CD14-positive monocyte (primary cell): ENCODE measurements at regions not wholly inside any gene's neighbourhood (a gene's known extent, or its start where the extent isn't known, plus 50 kb on each side); places are given as distances from the start of the nearest gene placed in this dataset.

Experiments
- DNase-seq, 3 donors: peaks; one replicate each; pipeline ENCODE4 v3.0.0-alpha.2; 2011 to 2022
- H2AFZ ChIP-seq: 2 replicates; pipeline ENCODE4 v1.6.0; 2012; ENCODE audit warnings: mild to moderate bottlenecking, low read depth, low read length, inconsistent platforms; ENCODE audit not compliant: insufficient read depth, poor library complexity, severe bottlenecking
- H3K27ac ChIP-seq, 2 donors: 1 replicate in 1 of 2; 2 replicates in 1 of 2; pipeline ENCODE4 v1.5.1; 2012 to 2013; ENCODE audit warnings: low read length in 2 of 2, control low read depth in 1 of 2, inconsistent platforms in 1 of 2, low read depth in 1 of 2, mild to moderate bottlenecking in 1 of 2
- H3K27me3 ChIP-seq, 2 donors: one replicate each; pipeline versions ENCODE4 v1.6.0 to v1.6.1; 2011 to 2013; ENCODE audit warnings: low read length in 2 of 2; ENCODE audit not compliant: control insufficient read depth in 2 of 2, insufficient read depth in 2 of 2
- H3K36me3 ChIP-seq, 2 donors: replicated peaks in 1 of 2; 1 replicate in 1 of 2; 2 replicates in 1 of 2; pipeline versions ENCODE4 v1.5.1 to v1.6.1; 2012 to 2013; ENCODE audit warnings: low read length in 2 of 2, control low read depth in 1 of 2, inconsistent platforms in 1 of 2, mild to moderate bottlenecking in 1 of 2; ENCODE audit not compliant: insufficient read depth in 2 of 2, control insufficient read depth in 1 of 2
- H3K4me1 ChIP-seq, 2 donors: 1 replicate in 1 of 2; 2 replicates in 1 of 2; pipeline versions ENCODE4 v1.5.1 to v1.6.1; 2012 to 2013; ENCODE audit warnings: low read length in 2 of 2, control low read depth in 1 of 2, inconsistent platforms in 1 of 2, mild to moderate bottlenecking in 1 of 2, moderate library complexity in 1 of 2; ENCODE audit not compliant: insufficient read depth in 2 of 2, control insufficient read depth in 1 of 2
- H3K4me2 ChIP-seq: replicated peaks from 2 replicates; pipeline ENCODE3; 2012; ENCODE audit warnings: low read length, moderate library complexity, mild to moderate bottlenecking; ENCODE audit not compliant: poor library complexity, severe bottlenecking; ENCODE audit errors: extremely low read depth
- H3K4me3 ChIP-seq, 3 experiments: fragments of 200-600 bp in 1 of 3; sonication (generic) in 1 of 3; replicated peaks in 1 of 3; 1 replicate in 2 of 3; 2 replicates in 1 of 3; pipeline ENCODE4 v1.5.1; 2011 to 2013; ENCODE audit warnings: low read length in 3 of 3, mild to moderate bottlenecking in 3 of 3, control low read depth in 2 of 3, low read depth in 2 of 3, inconsistent platforms in 1 of 3, moderate library complexity in 1 of 3
- H3K79me2 ChIP-seq: 2 replicates; pipeline ENCODE4 v1.6.0; 2012; ENCODE audit warnings: mild to moderate bottlenecking, control low read depth, inconsistent platforms, low read length, moderate library complexity; ENCODE audit not compliant: insufficient read depth
- H3K9ac ChIP-seq: 2 replicates; pipeline ENCODE4 v1.6.0; 2017; ENCODE audit warnings: low read length, mild to moderate bottlenecking; ENCODE audit not compliant: insufficient read depth, poor library complexity, severe bottlenecking
- H3K9me3 ChIP-seq, 2 donors: replicated peaks in 1 of 2; 1 replicate in 1 of 2; 2 replicates in 1 of 2; pipeline versions ENCODE4 v1.5.1 to v1.6.1; 2012 to 2013; ENCODE audit warnings: low read length in 2 of 2, control low read depth in 1 of 2; ENCODE audit not compliant: control insufficient read depth in 1 of 2, insufficient read depth in 1 of 2
- H4K20me1 ChIP-seq: 2 replicates; pipeline ENCODE4 v1.6.0; 2012; ENCODE audit warnings: mild to moderate bottlenecking, low read length, control low read depth, moderate library complexity; ENCODE audit not compliant: insufficient read depth
- H3K27ac Mint-ChIP-seq, 7 donors: one replicate each; pipeline ENCODE4 v1.8.0; 2020; ENCODE audit warnings: mild to moderate bottlenecking in 7 of 7, mixed read lengths in 7 of 7, moderate library complexity in 6 of 7, inconsistent platforms in 2 of 7
- H3K27me3 Mint-ChIP-seq, 3 donors: one replicate each; pipeline ENCODE4 v1.8.0; 2021 to 2022; ENCODE audit warnings: low read depth in 3 of 3, mild to moderate bottlenecking in 3 of 3, mixed read lengths in 3 of 3, moderate library complexity in 3 of 3, inconsistent platforms in 1 of 3
- H3K36me3 Mint-ChIP-seq, 2 donors: one replicate each; pipeline ENCODE4 v1.8.0; 2020; ENCODE audit warnings: mixed read lengths in 2 of 2, inconsistent platforms in 1 of 2, mild to moderate bottlenecking in 1 of 2
- H3K4me1 Mint-ChIP-seq: one replicate; pipeline ENCODE4 v1.8.0; 2020; ENCODE audit warnings: mild to moderate bottlenecking, mixed read lengths
- H3K4me3 Mint-ChIP-seq, 2 donors: one replicate each; pipeline ENCODE4 v1.8.0; 2020; ENCODE audit warnings: mild to moderate bottlenecking in 2 of 2, mixed read lengths in 2 of 2, moderate library complexity in 1 of 2
- H3K9me3 Mint-ChIP-seq, 7 donors: one replicate each; pipeline ENCODE4 v1.8.0; 2020 to 2022; ENCODE audit warnings: mixed read lengths in 7 of 7, mild to moderate bottlenecking in 6 of 7, moderate library complexity in 6 of 7, inconsistent platforms in 2 of 7
- CTCF ChIP-seq: fragments of 200-600 bp; IDR thresholded peaks from one replicate; pipeline ENCODE4 v1.8.0; 2022; ENCODE audit warnings: antibody characterized with exemption, mild to moderate bottlenecking
- WGBS: methylation state at CpG from one replicate; pipeline ENCODE4 v1.1.5; 2013; ENCODE audit warnings: missing lambda C conversion rate; ENCODE audit not compliant: insufficient coverage; 5-methylcytosine and 5-hydroxymethylcytosine counted together
- intact Hi-C, 2 donors: fragments of 100-400 bp; cut with micrococcal nuclease; formaldehyde crosslinking; loops; one replicate each; pipeline versions ENCODE4 v1.15.0 to v1.15.1; 2023

- no peaks in the 10 kb centered on the region for H3K4me1 Mint-ChIP-seq
- H3K4me3 ChIP-seq = no peak overlapping the region
These were observed 881.4 kb downstream of the DNAH5 start for GRCh38 chr5:13063088-13063487.

GRCh38 chr5:13045897-13046551 is 898.5 kb downstream of the DNAH5 start:
- H3K9ac ChIP-seq = no peak overlapping the region
- H3K4me3 ChIP-seq = no peak overlapping the region
- no peak for TF ChIP-seq CTCF
- peaks cover 7 to 20% (median 7%) of the 10 kb centered on the region in 7 donors for H3K9me3 Mint-ChIP-seq
- intact Hi-C loops = no loop called here
- H3K27me3 ChIP-seq = no peaks in the 10 kb centered on the region
- H3K36me3 Mint-ChIP-seq = no peaks in the 10 kb centered on the region
- H3K27ac ChIP-seq = no peak overlapping the region
- no peak overlapping the region for H3K4me2 ChIP-seq
- no peaks in the 10 kb centered on the region for H3K79me2 ChIP-seq
- H3K4me1 Mint-ChIP-seq = no peaks in the 10 kb centered on the region
- WGBS = no CpG with 5 or more reads among the region's 3 CpGs
- H3K27me3 Mint-ChIP-seq = peaks cover 0 to 2% (median 0%) of the 10 kb centered on the region in 3 donors
- DNase-seq = no peak
- peaks cover 3 to 6% of the 10 kb centered on the region in 2 donors for H3K9me3 ChIP-seq
- no peaks in the 10 kb centered on the region for H3K36me3 ChIP-seq
- no peak overlapping the region for H3K27ac Mint-ChIP-seq
- no peak overlapping the region for H3K4me3 Mint-ChIP-seq
- no peaks in the 10 kb centered on the region for H4K20me1 ChIP-seq
- no peaks in the 10 kb centered on the region for H3K4me1 ChIP-seq
- no peak overlapping the region for H2AFZ ChIP-seq

More at GRCh38 chr5:13063088-13063487, 881.4 kb downstream of the DNAH5 start:
- no peak for TF ChIP-seq CTCF
- Histone ChIP-seq H3K4me2 (no peak overlapping the region), H3K9me3 (peaks cover 4 to 11% of the 10 kb centered on the region in 2 donors), H3K79me2 (no peaks in the 10 kb centered on the region), H4K20me1 (no peaks in the 10 kb centered on the region), H3K4me1 (no peaks in the 10 kb centered on the region), H3K27me3 (no peaks in the 10 kb centered on the region), H3K27ac (no peak overlapping the region), H3K36me3 (no peaks in the 10 kb centered on the region), H2AFZ (no peak overlapping the region), H3K9ac (no peak overlapping the region)
- Mint-ChIP-seq H3K9me3 (peaks cover 0 to 17% (median 6%) of the 10 kb centered on the region in 7 donors), H3K36me3 (no peaks in the 10 kb centered on the region), H3K27me3 (no peaks in the 10 kb centered on the region), H3K27ac (no peak overlapping the region), H3K4me3 (no peak overlapping the region)
- no CpG with 5 or more reads among the region's 1 CpG for WGBS
- intact Hi-C loops = no loop called here
- no peak for DNase-seq
